SK-N-SH (cell line): ENCODE measurements at regions not wholly inside any gene's neighbourhood (a gene's known extent, or its start where the extent isn't known, plus 50 kb on each side); places are given as distances from the start of the nearest gene placed in this dataset.

Experiments used
- CTCF ChIA-PET: fragments of 300-600, 350-600 bp; formaldehyde crosslinking; extraction: SDS; loops from one replicate; lab custom pipeline; 2021; lab: Yijun Ruan, JAX
- POLR2A ChIA-PET: fragments of 350-600 bp; sonication (Branson Sonifier 250); formaldehyde crosslinking; extraction: SDS; loops from one replicate; lab custom pipeline; 2020; ENCODE audit warnings: antibody characterized with exemption, inconsistent platforms; lab: Yijun Ruan, JAX
- DNase-seq: peaks from one replicate; pipeline ENCODE4 v3.0.0; 2012
- H2AFZ ChIP-seq: fragments of 200-600 bp; sonication (generic); 2 replicates; pipeline ENCODE4 v1.8.1; 2016; ENCODE audit warnings: antibody characterized with exemption, mild to moderate bottlenecking, low read depth
- H3F3A ChIP-seq: fragments of 200-600 bp; sonication (generic); replicated peaks from 2 replicates; pipeline ENCODE3; 2016; ENCODE audit warnings: antibody characterized with exemption, mild to moderate bottlenecking; ENCODE audit not compliant: insufficient read depth
- H3K27ac ChIP-seq, 2 experiments: fragments of 200-500 bp in 1 of 2; fragments of 200-600 bp in 1 of 2; sonication (Bioruptor generic) in 1 of 2; sonication (generic), shearing (Covaris generic) in 1 of 2; 2 replicates each; pipeline versions ENCODE4 v1.5.1 to v1.6.1; 2014 to 2016; ENCODE audit warnings: low read depth in 2 of 2, inconsistent platforms in 1 of 2, low read length in 1 of 2, mild to moderate bottlenecking in 1 of 2, mixed read lengths in 1 of 2
- H3K27me3 ChIP-seq: fragments of 200-600 bp; sonication (generic), shearing (Covaris generic); 2 replicates; pipeline ENCODE4 v1.6.1; 2016; ENCODE audit warnings: mixed run types; ENCODE audit not compliant: insufficient read depth
- H3K36me3 ChIP-seq, 2 experiments: fragments of 200-500 bp in 1 of 2; fragments of 200-600 bp in 1 of 2; sonication (Bioruptor generic) in 1 of 2; sonication (generic) in 1 of 2; replicated peaks in 1 of 2; 2 replicates each; pipeline versions ENCODE3 to v1.5.1; 2014 to 2016; ENCODE audit warnings: low read length in 1 of 2, mild to moderate bottlenecking in 1 of 2; ENCODE audit not compliant: insufficient read depth in 2 of 2, control insufficient read depth in 1 of 2
- H3K4me1 ChIP-seq, 2 experiments: fragments of 200-500 bp in 1 of 2; fragments of 200-600 bp in 1 of 2; sonication (Bioruptor generic) in 1 of 2; sonication (generic), shearing (Covaris generic) in 1 of 2; 2 replicates each; pipeline versions ENCODE4 v1.5.1 to v1.6.1; 2014 to 2016; ENCODE audit warnings: low read depth in 1 of 2, low read length in 1 of 2, mixed run types in 1 of 2; ENCODE audit not compliant: insufficient read depth in 2 of 2, control insufficient read depth in 1 of 2
- H3K4me2 ChIP-seq: fragments of 200-600 bp; sonication (generic), shearing (Covaris generic); 2 replicates; pipeline ENCODE4 v1.6.1; 2017; ENCODE audit warnings: mixed run types
- H3K4me3 ChIP-seq, 2 experiments: fragments of 200-500 bp in 1 of 2; fragments of 200-600 bp in 1 of 2; sonication (Bioruptor generic) in 1 of 2; sonication (generic), shearing (Covaris generic) in 1 of 2; 2 replicates each; pipeline versions ENCODE4 v1.5.1 to v1.8.1; 2014 to 2016; ENCODE audit warnings: low read depth in 2 of 2, inconsistent platforms in 1 of 2, low read length in 1 of 2, mild to moderate bottlenecking in 1 of 2, mixed read lengths in 1 of 2, moderate library complexity in 1 of 2
- H3K79me2 ChIP-seq: fragments of 200-600 bp; sonication (generic); 2 replicates; pipeline ENCODE4 v1.8.1; 2017; ENCODE audit warnings: mild to moderate bottlenecking; ENCODE audit not compliant: insufficient read depth
- H3K9ac ChIP-seq: fragments of 200-600 bp; sonication (generic); 2 replicates; pipeline ENCODE4 v1.6.1; 2017; ENCODE audit warnings: mixed run types
- H3K9me2 ChIP-seq: fragments of 200-600 bp; sonication (generic); 2 replicates; pipeline ENCODE4 v1.6.1; 2017; ENCODE audit warnings: mixed run types
- H3K9me3 ChIP-seq: fragments of 200-600 bp; sonication (generic); 2 replicates; pipeline ENCODE4 v1.6.1; 2017; ENCODE audit warnings: mixed run types, mild to moderate bottlenecking, moderate library complexity
- H4K20me1 ChIP-seq: fragments of 200-600 bp; sonication (generic); 2 replicates; pipeline ENCODE4 v1.6.1; 2017; ENCODE audit warnings: mild to moderate bottlenecking, mixed run types; ENCODE audit not compliant: insufficient read depth
- EP300 ChIP-seq, 2 experiments: IDR thresholded peaks; 2 replicates each; pipeline versions ENCODE4 v1.4.0 to v1.6.1; 2012; ENCODE audit warnings: borderline replicate concordance in 1 of 2, low read depth in 1 of 2, low read length in 1 of 2
- MEF2A ChIP-seq: IDR thresholded peaks from 2 replicates; pipeline ENCODE4 v1.4.0; 2012; ENCODE audit warnings: low read depth, borderline replicate concordance
- MXI1 ChIP-seq: IDR thresholded peaks from 2 replicates; pipeline ENCODE4 v1.6.1; 2012; ENCODE audit warnings: mild to moderate bottlenecking, low read depth, low read length, improper control_type of control experiment
- WGBS: methylation state at CpG from one replicate; pipeline ENCODE4 v1.1.6; 2017; ENCODE audit warnings: low lambda C conversion rate; 5-methylcytosine and 5-hydroxymethylcytosine counted together
- TF ChIP-seq, protein P1 (sequence below): fragments of 150-350 bp; IDR thresholded peaks from 2 replicates; pipeline ENCODE4 v1.6.1; 2017; ENCODE audit warnings: antibody characterized with exemption, low read length, low read depth, borderline replicate concordance
- TF ChIP-seq, protein P2 (sequence below): IDR thresholded peaks from 2 replicates; pipeline ENCODE4 v1.6.1; 2012; ENCODE audit warnings: mild to moderate bottlenecking, low read depth, low read length, moderate library complexity

DNA sequence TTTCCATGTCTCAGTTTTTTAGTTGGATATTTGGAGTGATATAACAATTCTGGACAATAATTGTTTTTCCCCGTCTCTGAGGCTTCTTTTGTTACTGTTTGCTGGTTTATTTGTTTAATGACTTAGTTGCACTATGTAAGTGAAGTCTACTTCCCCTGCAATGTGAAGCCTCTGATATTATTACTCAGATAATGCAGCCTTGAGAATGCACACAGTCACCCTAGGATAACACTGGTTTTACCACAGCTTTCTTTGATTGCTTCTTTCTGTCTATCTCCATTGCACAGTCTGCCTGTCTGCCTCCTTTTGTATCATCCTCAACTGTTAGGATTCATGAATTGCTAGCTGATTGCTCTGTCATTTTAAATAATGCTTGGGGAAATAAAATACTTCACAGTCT lies 208.7 kb upstream of the ROBO1 start:
- no peaks in the 10 kb centered on the region for H3K79me2 ChIP-seq
- no peak overlapping the region for H3K4me2 ChIP-seq
- H3K27ac ChIP-seq = no peak overlapping the region
- no peaks in the 10 kb centered on the region for H4K20me1 ChIP-seq
- 50% methylated on average over 1 of the region's 1 CpG for WGBS
- no peak overlapping the region for H2AFZ ChIP-seq
- H3K9me3 ChIP-seq = no peaks in the 10 kb centered on the region
- TF ChIP-seq, protein P1, sequence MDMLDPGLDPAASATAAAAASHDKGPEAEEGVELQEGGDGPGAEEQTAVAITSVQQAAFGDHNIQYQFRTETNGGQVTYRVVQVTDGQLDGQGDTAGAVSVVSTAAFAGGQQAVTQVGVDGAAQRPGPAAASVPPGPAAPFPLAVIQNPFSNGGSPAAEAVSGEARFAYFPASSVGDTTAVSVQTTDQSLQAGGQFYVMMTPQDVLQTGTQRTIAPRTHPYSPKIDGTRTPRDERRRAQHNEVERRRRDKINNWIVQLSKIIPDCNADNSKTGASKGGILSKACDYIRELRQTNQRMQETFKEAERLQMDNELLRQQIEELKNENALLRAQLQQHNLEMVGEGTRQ = no peak
- TF ChIP-seq, protein P2, sequence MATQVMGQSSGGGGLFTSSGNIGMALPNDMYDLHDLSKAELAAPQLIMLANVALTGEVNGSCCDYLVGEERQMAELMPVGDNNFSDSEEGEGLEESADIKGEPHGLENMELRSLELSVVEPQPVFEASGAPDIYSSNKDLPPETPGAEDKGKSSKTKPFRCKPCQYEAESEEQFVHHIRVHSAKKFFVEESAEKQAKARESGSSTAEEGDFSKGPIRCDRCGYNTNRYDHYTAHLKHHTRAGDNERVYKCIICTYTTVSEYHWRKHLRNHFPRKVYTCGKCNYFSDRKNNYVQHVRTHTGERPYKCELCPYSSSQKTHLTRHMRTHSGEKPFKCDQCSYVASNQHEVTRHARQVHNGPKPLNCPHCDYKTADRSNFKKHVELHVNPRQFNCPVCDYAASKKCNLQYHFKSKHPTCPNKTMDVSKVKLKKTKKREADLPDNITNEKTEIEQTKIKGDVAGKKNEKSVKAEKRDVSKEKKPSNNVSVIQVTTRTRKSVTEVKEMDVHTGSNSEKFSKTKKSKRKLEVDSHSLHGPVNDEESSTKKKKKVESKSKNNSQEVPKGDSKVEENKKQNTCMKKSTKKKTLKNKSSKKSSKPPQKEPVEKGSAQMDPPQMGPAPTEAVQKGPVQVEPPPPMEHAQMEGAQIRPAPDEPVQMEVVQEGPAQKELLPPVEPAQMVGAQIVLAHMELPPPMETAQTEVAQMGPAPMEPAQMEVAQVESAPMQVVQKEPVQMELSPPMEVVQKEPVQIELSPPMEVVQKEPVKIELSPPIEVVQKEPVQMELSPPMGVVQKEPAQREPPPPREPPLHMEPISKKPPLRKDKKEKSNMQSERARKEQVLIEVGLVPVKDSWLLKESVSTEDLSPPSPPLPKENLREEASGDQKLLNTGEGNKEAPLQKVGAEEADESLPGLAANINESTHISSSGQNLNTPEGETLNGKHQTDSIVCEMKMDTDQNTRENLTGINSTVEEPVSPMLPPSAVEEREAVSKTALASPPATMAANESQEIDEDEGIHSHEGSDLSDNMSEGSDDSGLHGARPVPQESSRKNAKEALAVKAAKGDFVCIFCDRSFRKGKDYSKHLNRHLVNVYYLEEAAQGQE = no peak
- no peak for TF ChIP-seq MXI1
- TF ChIP-seq MEF2A = no peak
- DNase-seq = no peak
- CTCF ChIA-PET = no interaction called here
- POLR2A ChIA-PET = no interaction called here
- no peak overlapping the region for H3K4me3 ChIP-seq
- peaks cover 7% of the 10 kb centered on the region for H3F3A ChIP-seq
- no peaks in the 10 kb centered on the region for H3K9me2 ChIP-seq
- H3K4me1 ChIP-seq = peaks cover 0 to 6% of the 10 kb centered on the region in 2 experiments; a peak in 1 of 4 replicates
- H3K27me3 ChIP-seq = no peaks in the 10 kb centered on the region
- H3K9ac ChIP-seq = no peak overlapping the region
- no peaks in the 10 kb centered on the region for H3K36me3 ChIP-seq

DNA sequence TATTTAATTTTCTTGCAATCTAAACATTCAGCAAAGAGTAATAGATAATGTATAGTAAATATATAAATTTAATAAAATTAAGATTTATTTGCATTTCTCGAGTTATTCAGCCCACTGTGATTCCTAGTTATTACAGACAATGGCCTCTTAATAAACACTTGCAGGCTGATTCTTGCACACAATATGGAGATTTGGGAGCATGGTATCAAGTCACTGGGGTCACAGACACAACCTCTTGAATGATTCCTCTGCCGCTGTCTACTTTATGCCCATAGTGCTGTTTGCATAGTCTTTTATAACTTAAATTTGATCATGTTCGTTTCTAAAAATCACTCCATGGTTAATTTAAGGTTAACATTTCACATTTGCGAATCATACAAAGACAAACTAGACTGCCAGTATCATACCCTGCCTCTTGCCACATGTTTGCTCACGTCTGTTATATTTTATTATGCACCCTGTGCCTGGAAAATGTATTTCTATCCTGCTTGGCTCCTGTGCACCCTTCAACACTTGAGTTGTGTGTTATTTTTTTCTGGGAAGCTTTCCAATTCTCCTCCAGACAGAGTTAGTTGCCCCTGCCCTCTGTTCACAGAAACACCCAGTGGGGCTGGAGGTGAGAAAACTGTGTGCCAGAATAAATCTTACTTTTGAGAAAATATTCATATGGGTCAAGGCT lies 206.3 kb upstream of the ROBO1 start:
- no peaks in the 10 kb centered on the region for H3K79me2 ChIP-seq
- no peak overlapping the region for H3K27ac ChIP-seq
- H3K36me3 ChIP-seq = no peaks in the 10 kb centered on the region
- H2AFZ ChIP-seq = no peak overlapping the region
- H3K4me1 ChIP-seq = peaks cover 0 to 6% of the 10 kb centered on the region in 2 experiments; a peak in 1 of 4 replicates
- H3K9ac ChIP-seq = no peak overlapping the region
- no peaks in the 10 kb centered on the region for H3K9me2 ChIP-seq
- H3K4me2 ChIP-seq = no peak overlapping the region
- 50% methylated on average over 5 of the region's 5 CpGs for WGBS
- H4K20me1 ChIP-seq = no peaks in the 10 kb centered on the region
- CTCF ChIA-PET = no interaction called here
- no peak overlapping the region for H3K4me3 ChIP-seq
- TF ChIP-seq EP300 (IDR thresholded peaks at IDR 0.05; ENCODE audit: borderline replicate concordance in 1 of 2, low read depth in 1 of 2, low read length in 1 of 2) = no peak
- no peak for DNase-seq
- H3F3A ChIP-seq = peaks cover 7% of the 10 kb centered on the region
- POLR2A ChIA-PET = no interaction called here
- no peaks in the 10 kb centered on the region for H3K9me3 ChIP-seq
- no peaks in the 10 kb centered on the region for H3K27me3 ChIP-seq
